ENCODE measurements at regions not wholly inside any gene's neighbourhood (a gene's known extent, or its start where the extent isn't known, plus 50 kb on each side); places are given as distances from the start of the nearest gene placed in this dataset.
A peak's percentile ranks its signal among the peaks of the same experiment; 100 is the strongest.

GRCh38 chr7:16123117-16123770, 298.1 kb downstream of the CRPPA start:
- BruUV-seq (replicated peaks): no TSS peak
- no peaks in the 10 kb centered on the region for H3K9me3 ChIP-seq (ENCODE audit: low read depth, low read length, poor library complexity, severe bottlenecking)
- no peaks in the 10 kb centered on the region for H3K36me3 ChIP-seq (ENCODE audit: insufficient read depth, low read length, poor library complexity, severe bottlenecking)
- ChIA-PET POLR2A (ENCODE audit: low non-redundant PET) (interaction anchor here (0.6 kb wide), 1 partner anchor 39 kb away, joined by 15 read pairs; no protein-coding TSS in a partner anchor), CTCF (interaction anchor here (1.1 kb wide), 1 partner anchor 441 kb away, joined by 3 read pairs; no protein-coding TSS in a partner anchor)
- no peak for TF ChIP-seq EZH2 (IDR thresholded peaks at IDR 0.05; ENCODE audit: borderline replicate concordance, low read depth, low read length, poor library complexity, severe bottlenecking)
- TF ChIP-seq, protein P1, sequence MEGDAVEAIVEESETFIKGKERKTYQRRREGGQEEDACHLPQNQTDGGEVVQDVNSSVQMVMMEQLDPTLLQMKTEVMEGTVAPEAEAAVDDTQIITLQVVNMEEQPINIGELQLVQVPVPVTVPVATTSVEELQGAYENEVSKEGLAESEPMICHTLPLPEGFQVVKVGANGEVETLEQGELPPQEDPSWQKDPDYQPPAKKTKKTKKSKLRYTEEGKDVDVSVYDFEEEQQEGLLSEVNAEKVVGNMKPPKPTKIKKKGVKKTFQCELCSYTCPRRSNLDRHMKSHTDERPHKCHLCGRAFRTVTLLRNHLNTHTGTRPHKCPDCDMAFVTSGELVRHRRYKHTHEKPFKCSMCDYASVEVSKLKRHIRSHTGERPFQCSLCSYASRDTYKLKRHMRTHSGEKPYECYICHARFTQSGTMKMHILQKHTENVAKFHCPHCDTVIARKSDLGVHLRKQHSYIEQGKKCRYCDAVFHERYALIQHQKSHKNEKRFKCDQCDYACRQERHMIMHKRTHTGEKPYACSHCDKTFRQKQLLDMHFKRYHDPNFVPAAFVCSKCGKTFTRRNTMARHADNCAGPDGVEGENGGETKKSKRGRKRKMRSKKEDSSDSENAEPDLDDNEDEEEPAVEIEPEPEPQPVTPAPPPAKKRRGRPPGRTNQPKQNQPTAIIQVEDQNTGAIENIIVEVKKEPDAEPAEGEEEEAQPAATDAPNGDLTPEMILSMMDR (conservative IDR thresholded peaks at IDR 0.05; ENCODE audit: low read depth, low read length): no peak
- peak; percentile 70 for DNase-seq (ENCODE audit: low spot score)
- intact Hi-C loops (cut with micrococcal nuclease; ENCODE audit: unreplicated experiment): no loop called here
- H3K4me1 ChIP-seq (ENCODE audit: insufficient read depth, low read length, poor library complexity, severe bottlenecking): peaks cover 9% of the 10 kb centered on the region
- H3K27ac ChIP-seq (ENCODE audit: low read depth, low read length, poor library complexity, severe bottlenecking): no peak overlapping the region
- H3K4me3 ChIP-seq (ENCODE audit: low read depth, low read length, poor library complexity, severe bottlenecking): no peak overlapping the region
- H3K27me3 ChIP-seq (replicated peaks; ENCODE audit: insufficient read depth, low read depth, low read length, poor library complexity): peaks cover 29% of the 10 kb centered on the region

GRCh38 chr7:16121876-16122390, 299.4 kb downstream of the CRPPA start:
- ChIA-PET CTCF (no interaction called here), POLR2A (ENCODE audit: low non-redundant PET) (no interaction called here)
- BruUV-seq (replicated peaks): no TSS peak
- Histone ChIP-seq H3K4me1 (ENCODE audit: insufficient read depth, low read length, poor library complexity, severe bottlenecking) (peaks cover 9% of the 10 kb centered on the region), H3K27ac (ENCODE audit: low read depth, low read length, poor library complexity, severe bottlenecking) (no peak overlapping the region), H3K27me3 (replicated peaks; ENCODE audit: insufficient read depth, low read depth, low read length, poor library complexity) (peaks cover 29% of the 10 kb centered on the region), H3K9me3 (ENCODE audit: low read depth, low read length, poor library complexity, severe bottlenecking) (no peaks in the 10 kb centered on the region), H3K4me3 (ENCODE audit: low read depth, low read length, poor library complexity, severe bottlenecking) (no peak overlapping the region), H3K36me3 (ENCODE audit: insufficient read depth, low read length, poor library complexity, severe bottlenecking) (no peaks in the 10 kb centered on the region)
- TF ChIP-seq EZH2 (IDR thresholded peaks at IDR 0.05; ENCODE audit: borderline replicate concordance, low read depth, low read length, poor library complexity, severe bottlenecking): no peak
- TF ChIP-seq, protein P1 (conservative IDR thresholded peaks at IDR 0.05; ENCODE audit: low read depth, low read length): no peak
- no peak for DNase-seq (ENCODE audit: low spot score)
- intact Hi-C loops (cut with micrococcal nuclease; ENCODE audit: unreplicated experiment): no loop called here

DNA sequence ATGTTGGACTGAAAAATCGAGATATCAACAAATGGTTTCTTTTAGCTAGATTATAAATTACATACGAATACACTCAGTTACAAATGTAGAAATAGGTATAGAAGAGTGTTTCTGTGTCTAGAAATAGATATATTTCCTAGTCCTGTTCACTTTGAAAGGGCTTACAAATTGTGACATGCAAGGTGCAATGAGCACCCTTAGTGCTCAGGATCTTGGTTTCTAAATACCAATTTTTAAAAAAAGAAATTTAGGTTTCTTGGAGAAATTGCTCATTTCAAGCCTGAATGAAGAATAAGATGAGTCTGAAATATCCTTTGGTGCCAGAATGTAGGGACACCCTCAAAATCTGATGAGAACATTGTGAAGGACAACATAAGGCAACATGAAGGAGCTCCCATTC, 306.0 kb downstream of the CRPPA start:
- Histone ChIP-seq H3K27me3 (replicated peaks; ENCODE audit: insufficient read depth, low read depth, low read length, poor library complexity) (peaks cover 12% of the 10 kb centered on the region), H3K4me3 (ENCODE audit: low read depth, low read length, poor library complexity, severe bottlenecking) (no peak overlapping the region), H3K4me1 (ENCODE audit: insufficient read depth, low read length, poor library complexity, severe bottlenecking) (no peaks in the 10 kb centered on the region), H3K27ac (ENCODE audit: low read depth, low read length, poor library complexity, severe bottlenecking) (no peak overlapping the region), H3K9me3 (ENCODE audit: low read depth, low read length, poor library complexity, severe bottlenecking) (peaks cover 7% of the 10 kb centered on the region), H3K36me3 (ENCODE audit: insufficient read depth, low read length, poor library complexity, severe bottlenecking) (no peaks in the 10 kb centered on the region)
- no TSS peak for BruUV-seq (replicated peaks)
- POLR2A ChIA-PET (ENCODE audit: low non-redundant PET): no interaction called here
- CTCF ChIA-PET: no interaction called here
- no peak for DNase-seq (ENCODE audit: low spot score)
- intact Hi-C loops (cut with micrococcal nuclease; ENCODE audit: unreplicated experiment): loop anchor here (2.0 to 10.0 kb wide), 2 partner anchors 449 to 799 kb away; no protein-coding TSS in a partner anchor
- TF ChIP-seq, protein P1 (conservative IDR thresholded peaks at IDR 0.05; ENCODE audit: low read depth, low read length): no peak
- TF ChIP-seq EZH2 (IDR thresholded peaks at IDR 0.05; ENCODE audit: borderline replicate concordance, low read depth, low read length, poor library complexity, severe bottlenecking): no peak

Measured in A673 (cell line).